HepG2 (cell line): ENCODE measurements at regions not wholly inside any gene's neighbourhood (a gene's known extent, or its start where the extent isn't known, plus 50 kb on each side); places are given as distances from the start of the nearest gene placed in this dataset.

Experiments used
- ATAC-seq: fragments of 200-7000 bp; cut with Tn5 transposase; 3 replicates; pipeline ENCODE4 v1.9.1; 2020; ENCODE audit warnings: mild to moderate bottlenecking, moderate library complexity
- BruUV-seq: library from RNA; stranded (reverse); fragments of 400-500 nt; replicated peaks from 2 replicates; lab custom pipeline; 2021; lab: Mats Ljungman, UMichigan
- CTCF ChIA-PET: fragments of 300-600 bp; formaldehyde crosslinking; extraction: SDS; loops from one replicate; lab custom pipeline; 2021; ENCODE audit warnings: low total read pairs, inconsistent platforms, low intra/inter-chr PET ratio; lab: Yijun Ruan, JAX
- POLR2A ChIA-PET: fragments of 350-600 bp; sonication (Branson Sonifier 250); formaldehyde crosslinking; loops from one replicate; lab custom pipeline; 2020; ENCODE audit warnings: antibody characterized with exemption, inconsistent platforms; lab: Yijun Ruan, JAX
- DNase-seq: peaks from one replicate; pipeline ENCODE4 v3.0.0-alpha.2; 2015; ENCODE audit warnings: low spot score
- FAIRE-seq: peaks from 3 replicates; lab custom pipeline; 2011; peaks lifted over from hg19 to GRCh38; lab: Jason Lieb, UNC
- H2AFZ ChIP-seq: one replicate; pipeline ENCODE4 v1.6.1; 2011; ENCODE audit warnings: low read length, inconsistent platforms
- H3K27ac ChIP-seq: fragments of 300-600 bp; 3 replicates; pipeline ENCODE4 v1.8.0; 2011; ENCODE audit warnings: mixed run types, mild to moderate bottlenecking, mixed read lengths, low read length, inconsistent platforms; ENCODE audit not compliant: insufficient read depth; ENCODE audit errors: extremely low read length
- H3K27me3 ChIP-seq, 2 experiments: fragments of 200-600 bp in 1 of 2; 2 replicates in 1 of 2; 3 replicates in 1 of 2; pipeline versions ENCODE4 v1.6.0 to v1.8.0; 2011; ENCODE audit warnings: low read length in 2 of 2, mild to moderate bottlenecking in 2 of 2, moderate library complexity in 2 of 2, inconsistent platforms in 1 of 2; ENCODE audit not compliant: insufficient read depth in 2 of 2, control insufficient read depth in 1 of 2
- H3K36me3 ChIP-seq, 2 experiments: fragments of 200-600 bp in 1 of 2; replicated peaks in 1 of 2; 2 replicates in 1 of 2; 3 replicates in 1 of 2; pipeline versions ENCODE4 v1.5.1 to v1.8.0; 2011; ENCODE audit warnings: low read length in 2 of 2, inconsistent platforms in 1 of 2; ENCODE audit not compliant: insufficient read depth in 2 of 2, control insufficient read depth in 1 of 2
- H3K4me1 ChIP-seq: 2 replicates; pipeline ENCODE4 v1.5.1; 2012; ENCODE audit warnings: low read length, inconsistent platforms; ENCODE audit not compliant: insufficient read depth
- H3K4me2 ChIP-seq: 2 replicates; pipeline ENCODE4 v1.6.0; 2011; ENCODE audit warnings: low read depth, low read length, inconsistent platforms
- H3K4me3 ChIP-seq, 3 experiments: fragments of 200-600 bp in 1 of 3; sonication (generic), shearing (Covaris generic) in 1 of 3; replicated peaks in 1 of 3; 2 replicates each; pipeline ENCODE4 v1.5.1; 2011 to 2016; ENCODE audit warnings: low read length in 3 of 3, inconsistent platforms in 2 of 3, low read depth in 2 of 3, mild to moderate bottlenecking in 2 of 3, control low read depth in 1 of 3, mixed read lengths in 1 of 3; ENCODE audit not compliant: insufficient read depth in 1 of 3
- H3K79me2 ChIP-seq: one replicate; pipeline ENCODE4 v1.6.1; 2011; ENCODE audit warnings: low read length, inconsistent platforms; ENCODE audit not compliant: insufficient read depth
- H3K9ac ChIP-seq: 2 replicates; pipeline ENCODE4 v1.6.0; 2011; ENCODE audit warnings: mild to moderate bottlenecking, low read depth, low read length, inconsistent platforms; ENCODE audit not compliant: insufficient read depth
- H3K9me3 ChIP-seq: 2 replicates; pipeline ENCODE4 v1.5.1; 2012; ENCODE audit warnings: mild to moderate bottlenecking, low read length
- H4K20me1 ChIP-seq: 2 replicates; pipeline ENCODE4 v1.6.0; 2011; ENCODE audit warnings: inconsistent platforms, mild to moderate bottlenecking, low read length, moderate library complexity; ENCODE audit not compliant: insufficient read depth
- HES4 ChIP-seq: sonication (generic); formaldehyde crosslinking; IDR thresholded peaks from 2 replicates; pipeline ENCODE4 v1.9.0; 2021; ENCODE audit warnings: mild to moderate bottlenecking, missing genetic modification reagents, borderline replicate concordance
- SRSF1 ChIP-seq: fragments of 200-400 bp; formaldehyde crosslinking; optimal IDR thresholded peaks from 2 replicates; pipeline ENCODE3; 2017; ENCODE audit warnings: mild to moderate bottlenecking, low read depth, low read length, moderate library complexity
- TCF12 ChIP-seq, 2 experiments: fragments of 450-650 bp in 1 of 2; sonication (generic) in 1 of 2; formaldehyde crosslinking in 1 of 2; IDR thresholded peaks; 2 replicates each; pipeline versions ENCODE4 v1.6.1 to v1.8.0; 2017 to 2022; ENCODE audit warnings: antibody characterized with exemption in 1 of 2, mild to moderate bottlenecking in 1 of 2, missing genetic modification reagents in 1 of 2, moderate library complexity in 1 of 2
- ZNF296 ChIP-seq: sonication (generic); formaldehyde crosslinking; conservative IDR thresholded peaks from 2 replicates; pipeline ENCODE4 v1.5.0; 2020; ENCODE audit warnings: mild to moderate bottlenecking, missing genetic modification reagents
- ZNF598 ChIP-seq: sonication (generic); formaldehyde crosslinking; IDR thresholded peaks from 2 replicates; pipeline ENCODE4 v1.5.1; 2020; ENCODE audit warnings: mild to moderate bottlenecking, missing genetic modification reagents, borderline replicate concordance
- ZNF792 ChIP-seq: IDR thresholded peaks from 2 replicates; pipeline ENCODE4 v1.6.1; 2016
- WGBS: methylation state at CpG from one replicate; pipeline ENCODE4 v1.1.6; 2017; ENCODE audit warnings: low lambda C conversion rate; 5-methylcytosine and 5-hydroxymethylcytosine counted together
- in situ Hi-C: cut with HindIII; loops from 2 replicates; pipeline ENCODE4 v1.10.0; 2017; ENCODE audit warnings: low pct_unique_long_range_greater_than_20kb; ENCODE audit not compliant: extremely low pct_ligation_motif_present
- intact Hi-C: fragments of 100-400 bp; cut with micrococcal nuclease; formaldehyde crosslinking; loops from one replicate; pipeline ENCODE4 v1.10.0; 2022; ENCODE audit not compliant: unreplicated experiment

GRCh38 chr3:80424951-80425350 lies 657.2 kb upstream of the ROBO1 start:
- CTCF ChIA-PET = no interaction called here
- POLR2A ChIA-PET = no interaction called here
- H3K4me2 ChIP-seq = no peak overlapping the region
- FAIRE-seq = no peak
- H4K20me1 ChIP-seq = no peaks in the 10 kb centered on the region
- TF ChIP-seq HES4 (CRISPR knock-in tag) = no peak
- TF ChIP-seq ZNF296 (CRISPR knock-in tag) = no peak
- no peak for TF ChIP-seq ZNF598
- no peak for TF ChIP-seq TCF12 (IDR thresholded peaks at IDR 0.05)
- no peak for TF ChIP-seq TCF12 (CRISPR knock-in tag; IDR thresholded peaks at IDR 0.05)
- TF ChIP-seq ZNF792 (CRISPR knock-in tag) = no peak
- TF ChIP-seq, all 625 proteins: peak for 0
- 1% methylated on average over 2 of the region's 2 CpGs for WGBS
- H3K79me2 ChIP-seq = no peaks in the 10 kb centered on the region
- H3K27me3 ChIP-seq = no peaks in the 10 kb centered on the region
- intact Hi-C loops = no loop called here
- H3K9me3 ChIP-seq = no peaks in the 10 kb centered on the region
- DNase-seq (no peak), ATAC-seq (no peak)
- H3K4me3 ChIP-seq = no peak overlapping the region
- no peak overlapping the region for H3K27ac ChIP-seq
- in situ Hi-C loops = no loop called here
- H3K9ac ChIP-seq = no peak overlapping the region
- no peaks in the 10 kb centered on the region for H3K4me1 ChIP-seq
- H3K36me3 ChIP-seq = no peaks in the 10 kb centered on the region
- H2AFZ ChIP-seq = no peak overlapping the region
- no TSS peak for BruUV-seq

GRCh38 chr3:80408030-80408721 lies 640.4 kb upstream of the ROBO1 start:
- H3K4me2 ChIP-seq = no peak overlapping the region
- WGBS = 19% methylated on average over 7 of the region's 7 CpGs
- H3K9ac ChIP-seq = no peak overlapping the region
- no peaks in the 10 kb centered on the region for H3K4me1 ChIP-seq
- no peaks in the 10 kb centered on the region for H4K20me1 ChIP-seq
- no peak overlapping the region for H2AFZ ChIP-seq
- BruUV-seq = no TSS peak
- H3K79me2 ChIP-seq = no peaks in the 10 kb centered on the region
- H3K9me3 ChIP-seq = no peaks in the 10 kb centered on the region
- no peak overlapping the region for H3K4me3 ChIP-seq
- ChIA-PET POLR2A (no interaction called here), CTCF (no interaction called here)
- DNase-seq = no peak
- ATAC-seq = no peak
- intact Hi-C loops = no loop called here
- no peak for TF ChIP-seq SRSF1
- H3K27me3 ChIP-seq = no peaks in the 10 kb centered on the region
- in situ Hi-C loops = no loop called here
- H3K27ac ChIP-seq = no peak overlapping the region
- H3K36me3 ChIP-seq = no peaks in the 10 kb centered on the region
- no peak for FAIRE-seq
